ENCODE measurements at regions not wholly inside any gene's neighbourhood (a gene's known extent, or its start where the extent isn't known, plus 50 kb on each side); places are given as distances from the start of the nearest gene placed in this dataset.

- TF ChIP-seq CTCF (IDR thresholded peaks at IDR 0.05 in 4 of 5, conservative IDR thresholded peaks at IDR 0.05 in 1 of 5) (no peak), POLR2A (IDR thresholded peaks at IDR 0.05) (no peak)
Observed at GRCh38 chr11:91086028-91086427, 863.2 kb upstream of the CHORDC1 start.
